AG09309 (cell line): ENCODE measurements at regions not wholly inside any gene's neighbourhood (a gene's known extent, or its start where the extent isn't known, plus 50 kb on each side); places are given as distances from the start of the nearest gene placed in this dataset.
"Not testable (repeated sequence)": the region's sequence is repeated elsewhere in the genome, so short reads cannot be mapped to it uniquely, and the experiment has no call there.

Experiments
- DNase-seq: peaks from one replicate; pipeline ENCODE4 v3.0.0-alpha.2; 2010; ENCODE audit warnings: low read depth
- H3K4me3 ChIP-seq: 2 replicates; pipeline ENCODE4 v1.5.1; 2011; ENCODE audit warnings: mild to moderate bottlenecking, low read depth, low read length, moderate library complexity; ENCODE audit not compliant: control insufficient read depth
- CTCF ChIP-seq: IDR thresholded peaks from 2 replicates; pipeline ENCODE4 v1.5.1; 2011; ENCODE audit warnings: mild to moderate bottlenecking, low read depth, low read length, inconsistent platforms; ENCODE audit not compliant: insufficient read depth, control insufficient read depth; ENCODE audit errors: missing control alignments

- no peak for TF ChIP-seq CTCF
- DNase-seq = no peak
Observed at GRCh38 chr2:176421297-176422050, 152.2 kb downstream of the MTX2 start.

GRCh38 chr2:176423819-176424218, 154.6 kb downstream of the MTX2 start:
- no peak for TF ChIP-seq CTCF
- H3K4me3 ChIP-seq = no peak overlapping the region
- no peak for DNase-seq

More at GRCh38 chr2:176421297-176422050, 152.2 kb downstream of the MTX2 start:
- H3K4me3 ChIP-seq = no peak overlapping the region

- DNase-seq = no peak
- no peak overlapping the region for H3K4me3 ChIP-seq
- TF ChIP-seq CTCF = no peak
Observed at GRCh38 chr2:176424746-176425145, 155.5 kb downstream of the MTX2 start.

GRCh38 chr2:176427549-176427948, 158.3 kb downstream of the MTX2 start:
- DNase-seq = no peak
- no peak for TF ChIP-seq CTCF
- no peak overlapping the region for H3K4me3 ChIP-seq

- H3K4me3 ChIP-seq, DNase-seq: not testable (repeated sequence)
Observed at GRCh38 chr2:176428944-176429469, 159.8 kb downstream of the MTX2 start.

GRCh38 chr2:176432434-176432833, 163.2 kb downstream of the MTX2 start:
- no peak for DNase-seq
- TF ChIP-seq CTCF = no peak
- no peak overlapping the region for H3K4me3 ChIP-seq

- TF ChIP-seq CTCF = no peak
- DNase-seq = no peak
Observed at GRCh38 chr2:176435729-176436128, 166.5 kb downstream of the MTX2 start.

More at GRCh38 chr2:176435729-176436128, 166.5 kb downstream of the MTX2 start:
- H3K4me3 ChIP-seq = no peak overlapping the region
